ENCODE measurements at regions not wholly inside any gene's neighbourhood (a gene's known extent, or its start where the extent isn't known, plus 50 kb on each side); places are given as distances from the start of the nearest gene placed in this dataset.
"Not testable (repeated sequence)": the region's sequence is repeated elsewhere in the genome, so short reads cannot be mapped to it uniquely, and the experiment has no call there.

GRCh38 chr13:22932632-22933412 is 248.0 kb upstream of the SGCG start:
- not testable (repeated sequence) for DNase-seq

GRCh38 chr13:22933571-22934181 is 247.1 kb upstream of the SGCG start:
- no peak for DNase-seq

- no peak for DNase-seq
Measured at GRCh38 chr13:22934744-22935523, 245.8 kb upstream of the SGCG start.

GRCh38 chr13:22936228-22936627 is 244.6 kb upstream of the SGCG start:
- DNase-seq = no peak

- DNase-seq = no peak
Measured at GRCh38 chr13:22937241-22937640, 243.5 kb upstream of the SGCG start.

GRCh38 chr13:22937953-22938352 is 242.8 kb upstream of the SGCG start:
- no peak for DNase-seq

GRCh38 chr13:22938576-22938975 is 242.2 kb upstream of the SGCG start:
- no peak for DNase-seq

- DNase-seq = no peak
Measured at GRCh38 chr13:22939157-22939556, 241.6 kb upstream of the SGCG start.

- no peak for DNase-seq
Measured at GRCh38 chr13:22940090-22940710, 240.6 kb upstream of the SGCG start.

- no peak for DNase-seq
Measured at GRCh38 chr13:22940736-22941135, 240.0 kb upstream of the SGCG start.

GRCh38 chr13:22941495-22941894 is 239.3 kb upstream of the SGCG start:
- not testable (repeated sequence) for DNase-seq

- not testable (repeated sequence) for DNase-seq
Measured at GRCh38 chr13:22942831-22943230, 237.9 kb upstream of the SGCG start.

- no peak for DNase-seq
Measured at GRCh38 chr13:22944378-22944777, 236.4 kb upstream of the SGCG start.

- no peak for DNase-seq
Measured at GRCh38 chr13:22945321-22946226, 235.2 kb upstream of the SGCG start.

GRCh38 chr13:22948421-22948820 is 232.4 kb upstream of the SGCG start:
- DNase-seq = no peak

GRCh38 chr13:22952018-22952417 is 228.8 kb upstream of the SGCG start:
- DNase-seq = not testable (repeated sequence)

GRCh38 chr13:22955147-22955546 is 225.6 kb upstream of the SGCG start:
- not testable (repeated sequence) for DNase-seq

GRCh38 chr13:22956456-22957115 is 224.2 kb upstream of the SGCG start:
- DNase-seq = not testable (repeated sequence)

GRCh38 chr13:22959859-22960258 is 220.9 kb upstream of the SGCG start:
- not testable (repeated sequence) for DNase-seq

- no peak for DNase-seq
Measured at GRCh38 chr13:22960827-22961226, 220.0 kb upstream of the SGCG start.

GRCh38 chr13:22961342-22961741 is 219.4 kb upstream of the SGCG start:
- not testable (repeated sequence) for DNase-seq

All from NK-92 treated with Interleukin-12 subunit alpha and Interleukin-12 subunit beta, amount 100 ng/mL, for 24 hours (cell line).